H1 (cell line): ENCODE measurements at regions not wholly inside any gene's neighbourhood (a gene's known extent, or its start where the extent isn't known, plus 50 kb on each side); places are given as distances from the start of the nearest gene placed in this dataset.

Source experiments
- POLR2A ChIP-seq, 2 experiments: IDR thresholded peaks; 1 replicate in 1 of 2; 2 replicates in 1 of 2; pipeline ENCODE4 v1.6.1; 2011; ENCODE audit warnings: low read depth in 2 of 2, low read length in 2 of 2, mild to moderate bottlenecking in 2 of 2; ENCODE audit errors: control extremely low read depth in 1 of 2
- POU5F1 ChIP-seq: IDR thresholded peaks from 2 replicates; pipeline ENCODE4 v1.6.1; 2011; ENCODE audit warnings: low read depth, mild to moderate bottlenecking, low read length, moderate library complexity
- TF ChIP-seq, protein P1 (sequence below): fragments of 300-600 bp; sonication (generic); IDR thresholded peaks from 2 replicates; pipeline ENCODE4 v1.7.1; 2012; ENCODE audit warnings: low read length, moderate library complexity, mild to moderate bottlenecking, inconsistent platforms; ENCODE audit not compliant: insufficient replicate concordance

DNA sequence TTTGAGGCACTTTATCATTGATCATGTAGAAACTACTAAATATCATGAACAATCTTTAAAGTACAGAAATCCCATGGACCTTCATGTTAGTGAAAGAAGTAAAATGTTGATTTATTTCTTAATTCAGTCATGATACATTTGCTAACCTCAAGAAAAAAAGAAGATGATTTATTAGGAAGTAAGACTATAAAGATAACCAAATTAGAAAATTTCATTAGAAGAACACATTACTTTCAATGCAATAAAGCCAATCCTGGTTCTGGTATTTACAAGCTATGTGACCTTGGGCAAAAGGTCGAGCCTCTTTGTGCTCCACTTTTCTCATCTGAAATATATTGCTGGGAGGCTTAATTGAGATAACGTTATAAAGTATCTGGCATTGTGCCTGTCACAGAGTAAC is 365.0 kb downstream of the KIF20B start (continued):
- TF ChIP-seq, protein P1, sequence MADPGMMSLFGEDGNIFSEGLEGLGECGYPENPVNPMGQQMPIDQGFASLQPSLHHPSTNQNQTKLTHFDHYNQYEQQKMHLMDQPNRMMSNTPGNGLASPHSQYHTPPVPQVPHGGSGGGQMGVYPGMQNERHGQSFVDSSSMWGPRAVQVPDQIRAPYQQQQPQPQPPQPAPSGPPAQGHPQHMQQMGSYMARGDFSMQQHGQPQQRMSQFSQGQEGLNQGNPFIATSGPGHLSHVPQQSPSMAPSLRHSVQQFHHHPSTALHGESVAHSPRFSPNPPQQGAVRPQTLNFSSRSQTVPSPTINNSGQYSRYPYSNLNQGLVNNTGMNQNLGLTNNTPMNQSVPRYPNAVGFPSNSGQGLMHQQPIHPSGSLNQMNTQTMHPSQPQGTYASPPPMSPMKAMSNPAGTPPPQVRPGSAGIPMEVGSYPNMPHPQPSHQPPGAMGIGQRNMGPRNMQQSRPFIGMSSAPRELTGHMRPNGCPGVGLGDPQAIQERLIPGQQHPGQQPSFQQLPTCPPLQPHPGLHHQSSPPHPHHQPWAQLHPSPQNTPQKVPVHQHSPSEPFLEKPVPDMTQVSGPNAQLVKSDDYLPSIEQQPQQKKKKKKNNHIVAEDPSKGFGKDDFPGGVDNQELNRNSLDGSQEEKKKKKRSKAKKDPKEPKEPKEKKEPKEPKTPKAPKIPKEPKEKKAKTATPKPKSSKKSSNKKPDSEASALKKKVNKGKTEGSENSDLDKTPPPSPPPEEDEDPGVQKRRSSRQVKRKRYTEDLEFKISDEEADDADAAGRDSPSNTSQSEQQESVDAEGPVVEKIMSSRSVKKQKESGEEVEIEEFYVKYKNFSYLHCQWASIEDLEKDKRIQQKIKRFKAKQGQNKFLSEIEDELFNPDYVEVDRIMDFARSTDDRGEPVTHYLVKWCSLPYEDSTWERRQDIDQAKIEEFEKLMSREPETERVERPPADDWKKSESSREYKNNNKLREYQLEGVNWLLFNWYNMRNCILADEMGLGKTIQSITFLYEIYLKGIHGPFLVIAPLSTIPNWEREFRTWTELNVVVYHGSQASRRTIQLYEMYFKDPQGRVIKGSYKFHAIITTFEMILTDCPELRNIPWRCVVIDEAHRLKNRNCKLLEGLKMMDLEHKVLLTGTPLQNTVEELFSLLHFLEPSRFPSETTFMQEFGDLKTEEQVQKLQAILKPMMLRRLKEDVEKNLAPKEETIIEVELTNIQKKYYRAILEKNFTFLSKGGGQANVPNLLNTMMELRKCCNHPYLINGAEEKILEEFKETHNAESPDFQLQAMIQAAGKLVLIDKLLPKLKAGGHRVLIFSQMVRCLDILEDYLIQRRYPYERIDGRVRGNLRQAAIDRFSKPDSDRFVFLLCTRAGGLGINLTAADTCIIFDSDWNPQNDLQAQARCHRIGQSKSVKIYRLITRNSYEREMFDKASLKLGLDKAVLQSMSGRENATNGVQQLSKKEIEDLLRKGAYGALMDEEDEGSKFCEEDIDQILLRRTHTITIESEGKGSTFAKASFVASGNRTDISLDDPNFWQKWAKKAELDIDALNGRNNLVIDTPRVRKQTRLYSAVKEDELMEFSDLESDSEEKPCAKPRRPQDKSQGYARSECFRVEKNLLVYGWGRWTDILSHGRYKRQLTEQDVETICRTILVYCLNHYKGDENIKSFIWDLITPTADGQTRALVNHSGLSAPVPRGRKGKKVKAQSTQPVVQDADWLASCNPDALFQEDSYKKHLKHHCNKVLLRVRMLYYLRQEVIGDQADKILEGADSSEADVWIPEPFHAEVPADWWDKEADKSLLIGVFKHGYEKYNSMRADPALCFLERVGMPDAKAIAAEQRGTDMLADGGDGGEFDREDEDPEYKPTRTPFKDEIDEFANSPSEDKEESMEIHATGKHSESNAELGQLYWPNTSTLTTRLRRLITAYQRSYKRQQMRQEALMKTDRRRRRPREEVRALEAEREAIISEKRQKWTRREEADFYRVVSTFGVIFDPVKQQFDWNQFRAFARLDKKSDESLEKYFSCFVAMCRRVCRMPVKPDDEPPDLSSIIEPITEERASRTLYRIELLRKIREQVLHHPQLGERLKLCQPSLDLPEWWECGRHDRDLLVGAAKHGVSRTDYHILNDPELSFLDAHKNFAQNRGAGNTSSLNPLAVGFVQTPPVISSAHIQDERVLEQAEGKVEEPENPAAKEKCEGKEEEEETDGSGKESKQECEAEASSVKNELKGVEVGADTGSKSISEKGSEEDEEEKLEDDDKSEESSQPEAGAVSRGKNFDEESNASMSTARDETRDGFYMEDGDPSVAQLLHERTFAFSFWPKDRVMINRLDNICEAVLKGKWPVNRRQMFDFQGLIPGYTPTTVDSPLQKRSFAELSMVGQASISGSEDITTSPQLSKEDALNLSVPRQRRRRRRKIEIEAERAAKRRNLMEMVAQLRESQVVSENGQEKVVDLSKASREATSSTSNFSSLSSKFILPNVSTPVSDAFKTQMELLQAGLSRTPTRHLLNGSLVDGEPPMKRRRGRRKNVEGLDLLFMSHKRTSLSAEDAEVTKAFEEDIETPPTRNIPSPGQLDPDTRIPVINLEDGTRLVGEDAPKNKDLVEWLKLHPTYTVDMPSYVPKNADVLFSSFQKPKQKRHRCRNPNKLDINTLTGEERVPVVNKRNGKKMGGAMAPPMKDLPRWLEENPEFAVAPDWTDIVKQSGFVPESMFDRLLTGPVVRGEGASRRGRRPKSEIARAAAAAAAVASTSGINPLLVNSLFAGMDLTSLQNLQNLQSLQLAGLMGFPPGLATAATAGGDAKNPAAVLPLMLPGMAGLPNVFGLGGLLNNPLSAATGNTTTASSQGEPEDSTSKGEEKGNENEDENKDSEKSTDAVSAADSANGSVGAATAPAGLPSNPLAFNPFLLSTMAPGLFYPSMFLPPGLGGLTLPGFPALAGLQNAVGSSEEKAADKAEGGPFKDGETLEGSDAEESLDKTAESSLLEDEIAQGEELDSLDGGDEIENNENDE, result no peak
- TF ChIP-seq POLR2A (IDR thresholded peaks at IDR 0.05; ENCODE audit: control extremely low read depth in 1 of 2, low read depth in 2 of 2, low read length in 2 of 2), result no peak
- TF ChIP-seq POU5F1, result no peak
- TF ChIP-seq, all 59 proteins: peak for 0
